ENCODE measurements at regions not wholly inside any gene's neighbourhood (a gene's known extent, or its start where the extent isn't known, plus 50 kb on each side); places are given as distances from the start of the nearest gene placed in this dataset.

- no peaks in the 10 kb centered on the region for H3K9me3 Mint-ChIP-seq
- H3K27me3 Mint-ChIP-seq, result peaks cover 16 to 35% of the 10 kb centered on the region in 2 donors
- H3K27ac Mint-ChIP-seq, result no peak overlapping the region
- H3K4me3 Mint-ChIP-seq, result no peak overlapping the region
- H3K36me3 Mint-ChIP-seq, result no peaks in the 10 kb centered on the region
- DNase-seq (ENCODE audit: low spot score), result no peak
- H3K4me1 Mint-ChIP-seq (ENCODE audit: low read depth in 2 of 2), result no peaks in the 10 kb centered on the region
- no peak for ATAC-seq
These were observed 610.5 kb downstream of the BUD13 start for GRCh38 chr11:116162086-116162885.

- Mint-ChIP-seq H3K4me3 (no peak overlapping the region), H3K27me3 (peaks cover 11 to 34% of the 10 kb centered on the region in 2 donors), H3K27ac (no peak overlapping the region), H3K9me3 (no peaks in the 10 kb centered on the region), H3K4me1 (ENCODE audit: low read depth in 2 of 2) (no peaks in the 10 kb centered on the region), H3K36me3 (no peaks in the 10 kb centered on the region)
- ATAC-seq (no peak), DNase-seq (ENCODE audit: low spot score) (no peak)
These were observed 624.1 kb downstream of the BUD13 start for GRCh38 chr11:116148645-116149044.

- H3K4me3 Mint-ChIP-seq, result no peak overlapping the region
- H3K27ac Mint-ChIP-seq, result no peak overlapping the region
- H3K9me3 Mint-ChIP-seq, result no peaks in the 10 kb centered on the region
- DNase-seq (ENCODE audit: low spot score), result no peak
- no peaks in the 10 kb centered on the region for H3K36me3 Mint-ChIP-seq
- H3K27me3 Mint-ChIP-seq, result peaks cover 11 to 34% of the 10 kb centered on the region in 2 donors
- no peaks in the 10 kb centered on the region for H3K4me1 Mint-ChIP-seq (ENCODE audit: low read depth in 2 of 2)
- no peak for ATAC-seq
These were observed 624.7 kb downstream of the BUD13 start for GRCh38 chr11:116148056-116148455.

GRCh38 chr11:116145187-116145865 lies 627.5 kb downstream of the BUD13 start:
- Mint-ChIP-seq H3K4me1 (ENCODE audit: low read depth in 2 of 2) (no peaks in the 10 kb centered on the region), H3K27me3 (peaks cover 16 to 42% of the 10 kb centered on the region in 2 donors), H3K9me3 (no peaks in the 10 kb centered on the region), H3K27ac (no peak overlapping the region), H3K4me3 (no peak overlapping the region), H3K36me3 (no peaks in the 10 kb centered on the region)
- ATAC-seq (no peak), DNase-seq (ENCODE audit: low spot score) (no peak)

GRCh38 chr11:116144387-116144958 lies 628.3 kb downstream of the BUD13 start:
- ATAC-seq, result no peak
- no peak for DNase-seq (ENCODE audit: low spot score)
- Mint-ChIP-seq H3K4me1 (ENCODE audit: low read depth in 2 of 2) (no peaks in the 10 kb centered on the region), H3K9me3 (no peaks in the 10 kb centered on the region), H3K36me3 (no peaks in the 10 kb centered on the region), H3K27me3 (peaks cover 16 to 44% of the 10 kb centered on the region in 2 donors), H3K27ac (no peak overlapping the region), H3K4me3 (no peak overlapping the region)

GRCh38 chr11:116138280-116138679 lies 634.1 kb upstream of the CADM1 start:
- ATAC-seq, result no peak
- Mint-ChIP-seq H3K9me3 (no peaks in the 10 kb centered on the region), H3K27ac (no peak overlapping the region), H3K4me3 (no peak overlapping the region), H3K4me1 (ENCODE audit: low read depth in 2 of 2) (no peaks in the 10 kb centered on the region), H3K36me3 (no peaks in the 10 kb centered on the region), H3K27me3 (peaks cover 11 to 41% of the 10 kb centered on the region in 2 donors)
- no peak for DNase-seq (ENCODE audit: low spot score)

GRCh38 chr11:116137753-116138152 lies 633.5 kb upstream of the CADM1 start:
- DNase-seq (ENCODE audit: low spot score) (no peak), ATAC-seq (no peak)
- Mint-ChIP-seq H3K4me1 (ENCODE audit: low read depth in 2 of 2) (no peaks in the 10 kb centered on the region), H3K27me3 (peaks cover 11 to 41% of the 10 kb centered on the region in 2 donors), H3K27ac (no peak overlapping the region), H3K9me3 (no peaks in the 10 kb centered on the region), H3K4me3 (no peak overlapping the region), H3K36me3 (no peaks in the 10 kb centered on the region)

- Mint-ChIP-seq H3K9me3 (no peaks in the 10 kb centered on the region), H3K27me3 (peaks cover 11 to 37% of the 10 kb centered on the region in 2 donors), H3K27ac (no peak overlapping the region), H3K4me3 (no peak overlapping the region), H3K4me1 (ENCODE audit: low read depth in 2 of 2) (no peaks in the 10 kb centered on the region), H3K36me3 (no peaks in the 10 kb centered on the region)
- DNase-seq (ENCODE audit: low spot score), result no peak
- no peak for ATAC-seq
These were observed 632.9 kb upstream of the CADM1 start for GRCh38 chr11:116136987-116137674.

GRCh38 chr11:116135891-116136290 lies 631.7 kb upstream of the CADM1 start:
- H3K4me3 Mint-ChIP-seq, result no peak overlapping the region
- H3K27me3 Mint-ChIP-seq, result peaks cover 5 to 25% of the 10 kb centered on the region in 2 donors
- no peaks in the 10 kb centered on the region for H3K4me1 Mint-ChIP-seq (ENCODE audit: low read depth in 2 of 2)
- H3K36me3 Mint-ChIP-seq, result no peaks in the 10 kb centered on the region
- no peak for ATAC-seq
- no peak overlapping the region for H3K27ac Mint-ChIP-seq
- DNase-seq (ENCODE audit: low spot score), result no peak
- H3K9me3 Mint-ChIP-seq, result no peaks in the 10 kb centered on the region

GRCh38 chr11:116134450-116134849 lies 630.2 kb upstream of the CADM1 start:
- no peaks in the 10 kb centered on the region for H3K9me3 Mint-ChIP-seq
- no peak overlapping the region for H3K27ac Mint-ChIP-seq
- no peak for DNase-seq (ENCODE audit: low spot score)
- no peaks in the 10 kb centered on the region for H3K4me1 Mint-ChIP-seq (ENCODE audit: low read depth in 2 of 2)
- no peak for ATAC-seq
- H3K36me3 Mint-ChIP-seq, result no peaks in the 10 kb centered on the region
- H3K4me3 Mint-ChIP-seq, result no peak overlapping the region
- H3K27me3 Mint-ChIP-seq, result peaks cover 3 to 17% of the 10 kb centered on the region in 2 donors

- H3K27me3 Mint-ChIP-seq, result peaks cover under 1 to 3% of the 10 kb centered on the region in 2 donors
- no peaks in the 10 kb centered on the region for H3K36me3 Mint-ChIP-seq
- DNase-seq (ENCODE audit: low spot score) (no peak), ATAC-seq (no peak)
- no peak overlapping the region for H3K4me3 Mint-ChIP-seq
- H3K4me1 Mint-ChIP-seq (ENCODE audit: low read depth in 2 of 2), result no peaks in the 10 kb centered on the region
- no peaks in the 10 kb centered on the region for H3K9me3 Mint-ChIP-seq
- no peak overlapping the region for H3K27ac Mint-ChIP-seq
These were observed 628.2 kb upstream of the CADM1 start for GRCh38 chr11:116132273-116132978.

GRCh38 chr11:116130122-116130521 lies 625.9 kb upstream of the CADM1 start:
- Mint-ChIP-seq H3K27ac (no peak overlapping the region), H3K36me3 (no peaks in the 10 kb centered on the region), H3K9me3 (no peaks in the 10 kb centered on the region), H3K27me3 (peaks cover 7 to 9% of the 10 kb centered on the region in 2 donors), H3K4me3 (no peak overlapping the region), H3K4me1 (ENCODE audit: low read depth in 2 of 2) (no peaks in the 10 kb centered on the region)
- DNase-seq (ENCODE audit: low spot score) (no peak), ATAC-seq (no peak)

- DNase-seq (ENCODE audit: low spot score), result no peak
- H3K27me3 Mint-ChIP-seq, result peaks cover 7 to 10% of the 10 kb centered on the region in 2 donors
- H3K27ac Mint-ChIP-seq, result no peak overlapping the region
- no peak for ATAC-seq
- H3K9me3 Mint-ChIP-seq, result no peaks in the 10 kb centered on the region
- H3K36me3 Mint-ChIP-seq, result no peaks in the 10 kb centered on the region
- H3K4me1 Mint-ChIP-seq (ENCODE audit: low read depth in 2 of 2), result no peaks in the 10 kb centered on the region
- no peak overlapping the region for H3K4me3 Mint-ChIP-seq
These were observed 625.2 kb upstream of the CADM1 start for GRCh38 chr11:116129456-116129855.

Measured in natural killer cell treated with Interleukin-12 subunit alpha and Interleukin-12 subunit beta and Interleukin-15 and Interleukin-18, amount 100 ng/mL, for 72 hours (primary cell).